PC-9 (cell line): ENCODE measurements at regions not wholly inside any gene's neighbourhood (a gene's known extent, or its start where the extent isn't known, plus 50 kb on each side); places are given as distances from the start of the nearest gene placed in this dataset.
"Not testable (repeated sequence)": the region's sequence is repeated elsewhere in the genome, so short reads cannot be mapped to it uniquely, and the experiment has no call there.

Experiments used
- BruUV-seq: library from RNA; stranded (reverse); fragments of 400-500 nt; replicated peaks from 2 replicates; lab custom pipeline; 2021; lab: Mats Ljungman, UMichigan
- CTCF ChIA-PET: fragments of 300-600 bp; sonication (Branson Sonifier 250); formaldehyde crosslinking; loops from one replicate; lab custom pipeline; 2022; ENCODE audit warnings: antibody characterized with exemption; lab: Charles Lee
- POLR2A ChIA-PET: fragments of 300-600 bp; sonication (Branson Sonifier 250); formaldehyde crosslinking; loops from one replicate; lab custom pipeline; 2022; ENCODE audit warnings: antibody characterized with exemption; ENCODE audit not compliant: unreplicated experiment; lab: Charles Lee
- DNase-seq, 2 experiments: peaks; one replicate each; pipeline versions ENCODE4 v3.0.0 to v3.0.0-alpha.2; 2015 to 2022; ENCODE audit warnings: mixed read lengths in 1 of 2
- H2AFZ ChIP-seq: fragments of 200-600 bp; sonication (generic); 2 replicates; pipeline ENCODE4 v1.8.1; 2017; ENCODE audit warnings: antibody characterized with exemption
- H3F3A ChIP-seq: fragments of 200-600 bp; sonication (generic); 2 replicates; pipeline ENCODE4 v1.8.1; 2017; ENCODE audit warnings: antibody characterized with exemption, mild to moderate bottlenecking, low read depth; ENCODE audit not compliant: insufficient read depth
- H3K27ac ChIP-seq: fragments of 200-600 bp; sonication (generic); 2 replicates; pipeline ENCODE4 v1.6.1; 2016; ENCODE audit warnings: mixed run types
- H3K27me3 ChIP-seq: fragments of 200-600 bp; sonication (generic); 2 replicates; pipeline ENCODE4 v1.6.1; 2016; ENCODE audit warnings: low read depth, mixed run types; ENCODE audit not compliant: insufficient read depth
- H3K36me3 ChIP-seq: fragments of 200-600 bp; sonication (generic); 2 replicates; pipeline ENCODE4 v1.6.1; 2016; ENCODE audit warnings: low read depth, mixed run types
- H3K4me1 ChIP-seq: fragments of 200-600 bp; sonication (generic); replicated peaks from 2 replicates; pipeline ENCODE4 v1.6.1; 2016; ENCODE audit warnings: mixed run types; ENCODE audit not compliant: insufficient read depth
- H3K4me2 ChIP-seq: fragments of 200-600 bp; sonication (generic); 2 replicates; pipeline ENCODE4 v1.6.1; 2017; ENCODE audit warnings: mixed run types
- H3K4me3 ChIP-seq: fragments of 200-600 bp; sonication (generic); 2 replicates; pipeline ENCODE4 v1.6.1; 2016; ENCODE audit warnings: mixed run types
- H3K79me2 ChIP-seq: fragments of 200-600 bp; sonication (generic); 2 replicates; pipeline ENCODE4 v1.6.1; 2017; ENCODE audit warnings: low read depth, mixed run types
- H3K9me2 ChIP-seq: fragments of 200-600 bp; sonication (generic); 2 replicates; pipeline ENCODE4 v1.8.1; 2017; ENCODE audit warnings: mild to moderate bottlenecking; ENCODE audit not compliant: insufficient read depth
- H3K9me3 ChIP-seq: fragments of 200-600 bp; sonication (generic); 2 replicates; pipeline ENCODE4 v1.8.1; 2016; ENCODE audit warnings: low read depth; ENCODE audit not compliant: insufficient read depth
- H4K20me1 ChIP-seq: fragments of 200-600 bp; sonication (generic); 2 replicates; pipeline ENCODE4 v1.8.1; 2017; ENCODE audit not compliant: insufficient read depth
- EZH2 ChIP-seq: fragments of 200-600 bp; sonication (generic); IDR thresholded peaks from 2 replicates; pipeline ENCODE4 v1.8.0; 2017; ENCODE audit warnings: antibody characterized with exemption, low read depth
- intact Hi-C: fragments of 100-400 bp; cut with micrococcal nuclease; formaldehyde crosslinking; loops from one replicate; pipeline ENCODE4 v1.10.0; 2022; ENCODE audit not compliant: unreplicated experiment
- TF ChIP-seq, protein P1 (sequence below): fragments of 200-600 bp; sonication (generic); conservative IDR thresholded peaks from 2 replicates; pipeline ENCODE4 v1.6.1; 2017; ENCODE audit warnings: mixed run types, antibody characterized with exemption, mild to moderate bottlenecking, moderate library complexity

DNA sequence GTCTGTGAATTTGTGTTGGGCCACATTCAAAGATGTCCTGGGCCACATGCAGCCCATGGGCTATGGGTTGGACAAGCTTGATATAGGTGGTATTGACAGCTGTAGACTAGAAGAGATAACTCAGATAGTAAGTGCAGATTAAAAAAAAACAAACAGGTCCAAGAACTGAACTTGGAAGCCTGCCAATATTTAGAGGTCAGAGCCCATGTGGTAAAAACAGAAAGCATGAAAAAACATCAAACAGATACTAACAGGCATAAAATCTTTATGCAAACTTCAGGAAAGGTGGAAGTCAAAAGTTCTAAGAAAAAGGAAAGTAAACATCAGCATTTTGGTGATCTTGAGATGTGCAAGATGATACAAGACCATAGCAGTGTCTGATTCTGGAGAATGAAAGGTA is 155.1 kb upstream of the NR4A3 start:
- Histone ChIP-seq H2AFZ (no peak overlapping the region), H3K9me3 (no peaks in the 10 kb centered on the region), H3F3A (no peaks in the 10 kb centered on the region), H3K27ac (no peak overlapping the region), H3K4me2 (no peak overlapping the region), H3K79me2 (no peaks in the 10 kb centered on the region), H3K4me1 (no peaks in the 10 kb centered on the region), H3K27me3 (peaks cover 9% of the 10 kb centered on the region; the same call in 1 of the 2 replicates), H3K9me2 (no peaks in the 10 kb centered on the region), H4K20me1 (no peaks in the 10 kb centered on the region), H3K4me3 (no peak overlapping the region), H3K36me3 (no peaks in the 10 kb centered on the region)
- no peak for DNase-seq
- BruUV-seq: no TSS peak
- CTCF ChIA-PET: interaction anchor here (0.7 kb wide), 1 partner anchor 338 kb away, joined by 3 read pairs; no protein-coding TSS in a partner anchor
- POLR2A ChIA-PET: no interaction called here
- TF ChIP-seq, protein P1, sequence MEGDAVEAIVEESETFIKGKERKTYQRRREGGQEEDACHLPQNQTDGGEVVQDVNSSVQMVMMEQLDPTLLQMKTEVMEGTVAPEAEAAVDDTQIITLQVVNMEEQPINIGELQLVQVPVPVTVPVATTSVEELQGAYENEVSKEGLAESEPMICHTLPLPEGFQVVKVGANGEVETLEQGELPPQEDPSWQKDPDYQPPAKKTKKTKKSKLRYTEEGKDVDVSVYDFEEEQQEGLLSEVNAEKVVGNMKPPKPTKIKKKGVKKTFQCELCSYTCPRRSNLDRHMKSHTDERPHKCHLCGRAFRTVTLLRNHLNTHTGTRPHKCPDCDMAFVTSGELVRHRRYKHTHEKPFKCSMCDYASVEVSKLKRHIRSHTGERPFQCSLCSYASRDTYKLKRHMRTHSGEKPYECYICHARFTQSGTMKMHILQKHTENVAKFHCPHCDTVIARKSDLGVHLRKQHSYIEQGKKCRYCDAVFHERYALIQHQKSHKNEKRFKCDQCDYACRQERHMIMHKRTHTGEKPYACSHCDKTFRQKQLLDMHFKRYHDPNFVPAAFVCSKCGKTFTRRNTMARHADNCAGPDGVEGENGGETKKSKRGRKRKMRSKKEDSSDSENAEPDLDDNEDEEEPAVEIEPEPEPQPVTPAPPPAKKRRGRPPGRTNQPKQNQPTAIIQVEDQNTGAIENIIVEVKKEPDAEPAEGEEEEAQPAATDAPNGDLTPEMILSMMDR: no peak
- TF ChIP-seq EZH2: no peak
- intact Hi-C loops: no loop called here

DNA sequence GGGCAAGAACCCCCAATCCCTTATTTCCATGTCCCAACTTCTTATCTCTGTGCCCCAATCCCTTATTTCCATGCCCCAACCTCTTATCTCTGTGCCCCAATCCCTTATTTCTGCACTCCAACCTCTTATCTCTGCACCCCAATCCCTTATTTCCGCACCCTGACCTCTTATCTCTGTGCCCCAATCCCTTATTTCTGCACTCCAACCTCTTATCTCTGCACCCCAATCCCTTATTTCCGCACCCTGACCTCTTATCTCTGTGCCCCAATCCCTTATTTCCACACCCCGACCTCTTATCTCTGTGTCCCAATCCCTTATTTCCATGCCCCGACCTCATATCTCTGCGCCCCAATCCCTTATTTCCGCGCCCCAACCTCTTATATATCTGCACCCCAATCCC is 150.8 kb upstream of the NR4A3 start:
- H3K4me2 ChIP-seq, H3F3A ChIP-seq, H4K20me1 ChIP-seq, H3K27ac ChIP-seq, DNase-seq, H3K9me2 ChIP-seq, POLR2A ChIA-PET, H3K27me3 ChIP-seq, H3K79me2 ChIP-seq, H3K4me3 ChIP-seq, H3K4me1 ChIP-seq, BruUV-seq, H2AFZ ChIP-seq, intact Hi-C loops, H3K36me3 ChIP-seq, CTCF ChIA-PET, H3K9me3 ChIP-seq: not testable (repeated sequence)

DNA sequence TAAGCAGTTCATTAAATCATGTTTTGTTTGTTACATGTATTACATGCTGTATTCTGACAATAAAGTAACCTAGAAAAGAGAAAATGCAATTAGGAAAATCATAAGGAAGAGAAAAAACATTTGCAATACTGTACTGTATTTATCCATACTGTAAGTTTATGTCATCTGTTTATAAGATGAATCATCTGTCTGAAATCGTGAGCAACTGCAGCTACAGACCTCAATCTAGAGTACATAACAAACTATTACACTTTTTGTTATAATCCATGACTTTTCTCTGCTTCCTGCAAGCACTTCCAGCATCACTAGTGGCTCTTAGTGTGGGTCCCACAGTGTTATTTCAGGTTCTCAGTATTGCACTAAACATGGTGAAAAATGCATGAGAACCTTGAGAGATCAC is 144.4 kb upstream of the NR4A3 start:
- no peak for TF ChIP-seq EZH2
- TF ChIP-seq, protein P1: no peak
- H3K4me2 ChIP-seq: no peak overlapping the region
- no TSS peak for BruUV-seq
- H3K9me2 ChIP-seq: no peaks in the 10 kb centered on the region
- H3K9me3 ChIP-seq: no peaks in the 10 kb centered on the region
- POLR2A ChIA-PET: no interaction called here
- H3K36me3 ChIP-seq: no peaks in the 10 kb centered on the region
- no peak overlapping the region for H3K27ac ChIP-seq
- H3K4me3 ChIP-seq: no peak overlapping the region
- no peaks in the 10 kb centered on the region for H3F3A ChIP-seq
- DNase-seq: no peak
- no peaks in the 10 kb centered on the region for H3K79me2 ChIP-seq
- CTCF ChIA-PET: no interaction called here
- H3K4me1 ChIP-seq: no peaks in the 10 kb centered on the region
- intact Hi-C loops: no loop called here
- H2AFZ ChIP-seq: no peak overlapping the region
- no peaks in the 10 kb centered on the region for H3K27me3 ChIP-seq
- no peaks in the 10 kb centered on the region for H4K20me1 ChIP-seq

DNA sequence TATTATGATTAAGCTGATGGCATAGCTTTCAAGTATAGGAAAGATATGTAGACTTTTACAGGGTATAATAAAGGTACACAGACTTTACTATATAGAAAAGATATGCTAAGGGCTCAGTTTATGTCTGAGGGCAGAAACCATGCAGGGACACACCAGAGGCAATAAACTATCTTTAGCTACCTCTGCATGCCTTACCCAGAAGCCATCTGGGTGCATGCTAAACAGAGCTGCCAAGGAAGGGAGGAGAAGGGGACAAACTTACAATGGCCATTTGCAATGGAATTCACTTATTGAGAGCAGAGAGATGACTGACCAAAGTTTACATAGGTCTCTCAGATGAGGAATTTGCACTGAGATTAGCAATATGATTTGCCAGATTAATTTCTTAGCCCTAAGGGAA is 143.1 kb upstream of the NR4A3 start:
- Histone ChIP-seq H3K27me3 (no peaks in the 10 kb centered on the region), H3K4me3 (no peak overlapping the region), H2AFZ (no peak overlapping the region), H3K36me3 (no peaks in the 10 kb centered on the region), H3K9me3 (no peaks in the 10 kb centered on the region), H3K9me2 (no peaks in the 10 kb centered on the region), H4K20me1 (no peaks in the 10 kb centered on the region), H3K79me2 (no peaks in the 10 kb centered on the region), H3K27ac (no peak overlapping the region), H3K4me1 (no peaks in the 10 kb centered on the region), H3K4me2 (no peak overlapping the region), H3F3A (no peaks in the 10 kb centered on the region)
- ChIA-PET POLR2A (no interaction called here), CTCF (no interaction called here)
- BruUV-seq: no TSS peak
- no peak for DNase-seq
- TF ChIP-seq, protein P1: no peak
- no peak for TF ChIP-seq EZH2
- intact Hi-C loops: no loop called here
